ENCODE measurements at regions not wholly inside any gene's neighbourhood (a gene's known extent, or its start where the extent isn't known, plus 50 kb on each side); places are given as distances from the start of the nearest gene placed in this dataset.
A peak's percentile ranks its signal among the peaks of the same experiment; 100 is the strongest.

GRCh38 chr5:6833406-6833805, 120.2 kb downstream of the TENT4A start:
- H3K27me3 ChIP-seq (ENCODE audit: control insufficient read depth, insufficient read depth, low read length): no peaks in the 10 kb centered on the region
- H3K27ac ChIP-seq (ENCODE audit: low read length): no peak overlapping the region
- ChIA-PET POLR2A (no interaction called here), CTCF (no interaction called here)
- H3K4me1 ChIP-seq (ENCODE audit: control insufficient read depth, insufficient read depth, low read length): no peaks in the 10 kb centered on the region
- H3K36me3 ChIP-seq (ENCODE audit: control insufficient read depth, insufficient read depth, low read length): no peaks in the 10 kb centered on the region
- DNase-seq (ENCODE audit: low read depth, low spot score) (no peak), ATAC-seq (no peak)
- H3K9me3 ChIP-seq (ENCODE audit: control insufficient read depth, insufficient read depth, low read depth, low read length): no peaks in the 10 kb centered on the region
- no TSS peak for BruUV-seq (replicated peaks)
- intact Hi-C loops (cut with micrococcal nuclease; ENCODE audit: unreplicated experiment): no loop called here
- in situ Hi-C loops (cut with HindIII; ENCODE audit: low pct_unique_long_range_greater_than_20kb, low sequenced_read_pairs): no loop called here
- no peak overlapping the region for H3K4me3 ChIP-seq (ENCODE audit: low read depth in 2 of 2, low read length in 2 of 2)
- TF ChIP-seq REST (IDR thresholded peaks at IDR 0.05; ENCODE audit: insufficient read depth in 1 of 2, low read depth in 2 of 2, low read length in 1 of 2) (no peak), TCF7L2 (IDR thresholded peaks at IDR 0.05; ENCODE audit: low read depth, low read length) (no peak), POLR2AphosphoS5 (IDR thresholded peaks at IDR 0.05; ENCODE audit: low read depth, low read length) (no peak), CTCF (IDR thresholded peaks at IDR 0.05) (no peak), SIN3A (IDR thresholded peaks at IDR 0.05; ENCODE audit: borderline replicate concordance, insufficient read depth, low read depth, low read length) (no peak)

GRCh38 chr5:6837095-6837494, 123.9 kb downstream of the TENT4A start:
- H3K27ac ChIP-seq (ENCODE audit: low read length): no peak overlapping the region
- CTCF ChIA-PET: no interaction called here
- in situ Hi-C loops (cut with HindIII; ENCODE audit: low pct_unique_long_range_greater_than_20kb, low sequenced_read_pairs) (no loop called here), intact Hi-C loops (cut with micrococcal nuclease; ENCODE audit: unreplicated experiment) (no loop called here)
- no TSS peak for BruUV-seq (replicated peaks)
- H3K9me3 ChIP-seq (ENCODE audit: control insufficient read depth, insufficient read depth, low read depth, low read length): no peaks in the 10 kb centered on the region
- DNase-seq (ENCODE audit: low read depth, low spot score): no peak
- no peak overlapping the region for H3K4me3 ChIP-seq (ENCODE audit: low read depth in 2 of 2, low read length in 2 of 2)
- no peaks in the 10 kb centered on the region for H3K27me3 ChIP-seq (ENCODE audit: control insufficient read depth, insufficient read depth, low read length)
- no peaks in the 10 kb centered on the region for H3K36me3 ChIP-seq (ENCODE audit: control insufficient read depth, insufficient read depth, low read length)
- no peaks in the 10 kb centered on the region for H3K4me1 ChIP-seq (ENCODE audit: control insufficient read depth, insufficient read depth, low read length)
- peak; percentile 60 for ATAC-seq
- no peak for TF ChIP-seq REST (IDR thresholded peaks at IDR 0.05; ENCODE audit: insufficient read depth in 1 of 2, low read depth in 2 of 2, low read length in 1 of 2)
- POLR2A ChIA-PET: no interaction called here

Measured in Panc1 (cell line).